Heart left ventricle (tissue), 13 donors: ENCODE measurements at regions not wholly inside any gene's neighbourhood (a gene's known extent, or its start where the extent isn't known, plus 50 kb on each side); places are given as distances from the start of the nearest gene placed in this dataset.

ENCODE experiments used
- POLR2A ChIP-seq, 2 donors: fragments of 450-650 bp; IDR thresholded peaks; one replicate each; pipeline ENCODE4 v1.6.1; 2017; ENCODE audit warnings: antibody characterized with exemption in 2 of 2, mild to moderate bottlenecking in 2 of 2, moderate library complexity in 2 of 2
- TF ChIP-seq, protein P1 (sequence below), 12 donors: fragments of 200-600 bp; sonication (generic) in 4 of 12; IDR thresholded peaks; one replicate each; pipeline versions ENCODE4 v1.5.0 to v1.8.0; 2018 to 2022; ENCODE audit warnings: antibody characterized with exemption in 12 of 12, mild to moderate bottlenecking in 5 of 12
- donor health status: ischemic (EF 13 %, LVEDD 7.1; RV severe dilation, severe dysfunction).
- donor health status: DM: no; HTN: yes; CAD: no.
- donor health status: DM: no; HTN: no; CAD: no.
- donor health status: ischemic (EF 25% LVEDD 6.9; RV normal size, moderate dysfunction).
- donor health status: ischemic (EF 25% LVEDD 5.7; RV mildly dilated, moderate dysfunction).
- donor health status: ischemic (EF 35%, LVEDD 5.7; RV mildly dilated, moderate dysfunction).
- donor health status: nonischemic (EF 11% LVEDD 7.7; RV severe dilation, severe dysfunction).
- donor health status: DM: yes; HTN: yes; CAD: no.
- donor health status: PGD.
- donor health status: ischemic (EF 29% LVEDD 5.4; RV normal size, mild dysfunction).
- donor health status: nonischemic (EF 23%, LVEDD 6.1; RV moderate dilation, normal function).

DNA sequence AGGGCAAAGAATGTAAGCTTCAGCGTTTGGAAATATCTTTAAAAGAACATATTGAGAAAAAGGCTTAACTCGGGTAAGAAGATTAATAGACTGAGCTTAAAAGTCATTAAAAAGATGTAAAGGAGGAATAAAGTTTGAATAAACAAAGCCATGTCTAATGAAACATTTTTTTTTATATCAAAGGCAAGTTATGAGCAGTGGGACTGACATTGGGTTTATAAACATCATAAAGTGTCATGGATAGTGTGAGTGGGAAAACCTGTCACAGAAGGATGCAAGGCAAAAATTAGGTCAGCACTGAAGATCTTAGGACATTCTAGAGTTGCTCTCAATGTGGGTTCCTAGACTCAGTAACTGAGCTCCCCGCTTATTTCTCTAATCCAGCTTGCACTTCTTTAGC, 438.0 kb upstream of the CDH11 start:
- TF ChIP-seq, protein P1, sequence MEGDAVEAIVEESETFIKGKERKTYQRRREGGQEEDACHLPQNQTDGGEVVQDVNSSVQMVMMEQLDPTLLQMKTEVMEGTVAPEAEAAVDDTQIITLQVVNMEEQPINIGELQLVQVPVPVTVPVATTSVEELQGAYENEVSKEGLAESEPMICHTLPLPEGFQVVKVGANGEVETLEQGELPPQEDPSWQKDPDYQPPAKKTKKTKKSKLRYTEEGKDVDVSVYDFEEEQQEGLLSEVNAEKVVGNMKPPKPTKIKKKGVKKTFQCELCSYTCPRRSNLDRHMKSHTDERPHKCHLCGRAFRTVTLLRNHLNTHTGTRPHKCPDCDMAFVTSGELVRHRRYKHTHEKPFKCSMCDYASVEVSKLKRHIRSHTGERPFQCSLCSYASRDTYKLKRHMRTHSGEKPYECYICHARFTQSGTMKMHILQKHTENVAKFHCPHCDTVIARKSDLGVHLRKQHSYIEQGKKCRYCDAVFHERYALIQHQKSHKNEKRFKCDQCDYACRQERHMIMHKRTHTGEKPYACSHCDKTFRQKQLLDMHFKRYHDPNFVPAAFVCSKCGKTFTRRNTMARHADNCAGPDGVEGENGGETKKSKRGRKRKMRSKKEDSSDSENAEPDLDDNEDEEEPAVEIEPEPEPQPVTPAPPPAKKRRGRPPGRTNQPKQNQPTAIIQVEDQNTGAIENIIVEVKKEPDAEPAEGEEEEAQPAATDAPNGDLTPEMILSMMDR (IDR thresholded peaks at IDR 0.05), result no peak
- TF ChIP-seq POLR2A (IDR thresholded peaks at IDR 0.05), result no peak
